Neural cell (in vitro differentiated cells): ENCODE measurements at regions not wholly inside any gene's neighbourhood (a gene's known extent, or its start where the extent isn't known, plus 50 kb on each side); places are given as distances from the start of the nearest gene placed in this dataset.

Experiments
- H2AFZ ChIP-seq: fragments of 200-600, 300-800 bp; sonication (generic), shearing (Covaris generic); 2 replicates; pipeline ENCODE4 v1.6.0; 2014; ENCODE audit warnings: low read depth, mild to moderate bottlenecking, antibody characterized with exemption, low read length, moderate library complexity
- H3F3A ChIP-seq: fragments of 200-600 bp; shearing (Covaris generic); 2 replicates; pipeline ENCODE4 v1.6.1; 2016; ENCODE audit warnings: mild to moderate bottlenecking, moderate library complexity, mixed read lengths, antibody characterized with exemption, low read length; ENCODE audit not compliant: insufficient read depth, poor library complexity, severe bottlenecking
- H3K27ac ChIP-seq: fragments of 200-600, 300-800 bp; sonication (generic), shearing (Covaris generic); 2 replicates; pipeline ENCODE4 v1.5.1; 2014; ENCODE audit warnings: mild to moderate bottlenecking, low read length, moderate library complexity
- H3K27me3 ChIP-seq: fragments of 300-800, 200-600 bp; sonication (generic), shearing (Covaris generic); 2 replicates; pipeline ENCODE4 v1.6.0; 2014; ENCODE audit warnings: mild to moderate bottlenecking, low read depth, low read length, moderate library complexity; ENCODE audit not compliant: insufficient read depth
- H3K36me3 ChIP-seq: fragments of 300-800, 200-600 bp; sonication (generic), shearing (Covaris generic); 2 replicates; pipeline ENCODE4 v1.5.1; 2014; ENCODE audit warnings: mild to moderate bottlenecking, antibody characterized with exemption, low read length, moderate library complexity; ENCODE audit not compliant: insufficient read depth
- H3K4me2 ChIP-seq: fragments of 300-800, 200-600 bp; sonication (generic), shearing (Covaris generic); 2 replicates; pipeline ENCODE4 v1.6.0; 2014; ENCODE audit warnings: mild to moderate bottlenecking, low read length
- H3K4me3 ChIP-seq: fragments of 300-800, 200-600 bp; sonication (generic), shearing (Covaris generic); 2 replicates; pipeline ENCODE4 v1.5.1; 2014; ENCODE audit warnings: mild to moderate bottlenecking, low read length, moderate library complexity
- H3K79me2 ChIP-seq: fragments of 200-600 bp; shearing (Covaris generic); replicated peaks from 2 replicates; pipeline ENCODE4 v1.6.0; 2014; ENCODE audit warnings: mild to moderate bottlenecking, low read length, moderate library complexity; ENCODE audit not compliant: insufficient read depth
- H3K9ac ChIP-seq: fragments of 300-800, 200-600 bp; sonication (generic), shearing (Covaris generic); 2 replicates; pipeline ENCODE4 v1.6.1; 2016; ENCODE audit warnings: mild to moderate bottlenecking, low read length, mixed read lengths
- H3K9me2 ChIP-seq: fragments of 200-600 bp; shearing (Covaris generic); 2 replicates; pipeline ENCODE4 v1.6.1; 2016; ENCODE audit warnings: mild to moderate bottlenecking, low read length, mixed read lengths; ENCODE audit not compliant: insufficient read depth
- H3K9me3 ChIP-seq: fragments of 200-600, 300-800 bp; sonication (generic), shearing (Covaris generic); 2 replicates; pipeline ENCODE4 v1.6.1; 2016; ENCODE audit warnings: mild to moderate bottlenecking, mixed run types, low read length, moderate library complexity, mixed read lengths
- H4K20me1 ChIP-seq: fragments of 200-600 bp; shearing (Covaris generic); 2 replicates; pipeline ENCODE4 v1.6.1; 2016; ENCODE audit warnings: mild to moderate bottlenecking, mixed run types; ENCODE audit not compliant: insufficient read depth
- CTCF ChIP-seq: fragments of 450-650 bp; IDR thresholded peaks from 2 replicates; pipeline ENCODE4 v1.5.1; 2014; ENCODE audit warnings: antibody characterized with exemption, mild to moderate bottlenecking, moderate library complexity; ENCODE audit not compliant: poor library complexity, severe bottlenecking
- EP300 ChIP-seq: fragments of 450-650 bp; conservative IDR thresholded peaks from 2 replicates; pipeline ENCODE4 v1.6.1; 2014; ENCODE audit warnings: antibody characterized with exemption, mild to moderate bottlenecking, moderate library complexity; ENCODE audit not compliant: poor library complexity, severe bottlenecking
- EZH2 ChIP-seq: fragments of 200-600, 300-800 bp; shearing (Covaris generic), sonication (generic); IDR thresholded peaks from 2 replicates; pipeline ENCODE4 v1.6.1; 2014; ENCODE audit warnings: antibody characterized with exemption, low read length, borderline replicate concordance, mild to moderate bottlenecking; ENCODE audit not compliant: insufficient read depth, poor library complexity, severe bottlenecking
- MXI1 ChIP-seq: fragments of 450-650 bp; conservative IDR thresholded peaks from 2 replicates; pipeline ENCODE4 v1.6.1; 2014; ENCODE audit warnings: antibody characterized with exemption, mild to moderate bottlenecking; ENCODE audit not compliant: poor library complexity, severe bottlenecking
- POLR2AphosphoS5 ChIP-seq: IDR thresholded peaks from 2 replicates; pipeline ENCODE4 v1.6.1; 2012
- RAD21 ChIP-seq: fragments of 450-650 bp; conservative IDR thresholded peaks from 2 replicates; pipeline ENCODE4 v1.6.1; 2014; ENCODE audit warnings: antibody characterized with exemption, mild to moderate bottlenecking, moderate library complexity
- REST ChIP-seq: IDR thresholded peaks from 2 replicates; pipeline ENCODE4 v1.6.1; 2012; ENCODE audit warnings: borderline replicate concordance
- SMC3 ChIP-seq: fragments of 450-650 bp; conservative IDR thresholded peaks from 2 replicates; pipeline ENCODE4 v1.6.1; 2014; ENCODE audit warnings: antibody characterized with exemption, mild to moderate bottlenecking, moderate library complexity; ENCODE audit not compliant: poor library complexity
- TAF1 ChIP-seq: IDR thresholded peaks from 2 replicates; pipeline ENCODE4 v1.6.1; 2012; ENCODE audit warnings: low read depth

- Histone ChIP-seq H3K9me3 (no peaks in the 10 kb centered on the region), H3K9ac (no peak overlapping the region), H3K27me3 (no peaks in the 10 kb centered on the region), H3K27ac (no peak overlapping the region), H3K4me3 (no peak overlapping the region), H4K20me1 (no peaks in the 10 kb centered on the region), H3K79me2 (no peaks in the 10 kb centered on the region), H3K36me3 (no peaks in the 10 kb centered on the region), H2AFZ (no peak overlapping the region), H3F3A (no peaks in the 10 kb centered on the region), H3K4me2 (no peak overlapping the region), H3K9me2 (no peaks in the 10 kb centered on the region)
- no peak for TF ChIP-seq EP300
- TF ChIP-seq RAD21, result no peak
- TF ChIP-seq POLR2AphosphoS5, result no peak
- TF ChIP-seq CTCF, result no peak
- no peak for TF ChIP-seq SMC3
- TF ChIP-seq REST, result no peak
- TF ChIP-seq MXI1, result no peak
- TF ChIP-seq EZH2, result no peak
- TF ChIP-seq TAF1, result no peak
These were observed 313.4 kb downstream of the COG6 start for GRCh38 chr13:39968646-39969475.

- Histone ChIP-seq H3K9me3 (no peaks in the 10 kb centered on the region), H3K79me2 (no peaks in the 10 kb centered on the region), H3K27me3 (no peaks in the 10 kb centered on the region), H3K27ac (no peak overlapping the region), H3K4me3 (no peak overlapping the region), H3K4me2 (no peak overlapping the region), H4K20me1 (no peaks in the 10 kb centered on the region), H3F3A (no peaks in the 10 kb centered on the region), H3K36me3 (no peaks in the 10 kb centered on the region), H3K9me2 (no peaks in the 10 kb centered on the region), H3K9ac (no peak overlapping the region), H2AFZ (no peak overlapping the region)
- TF ChIP-seq REST (no peak), RAD21 (no peak), EP300 (no peak), POLR2AphosphoS5 (no peak), TAF1 (no peak), MXI1 (no peak), EZH2 (no peak), SMC3 (no peak), CTCF (no peak)
These were observed 314.9 kb downstream of the COG6 start for GRCh38 chr13:39970177-39970846.
